ENCODE measurements at regions not wholly inside any gene's neighbourhood (a gene's known extent, or its start where the extent isn't known, plus 50 kb on each side); places are given as distances from the start of the nearest gene placed in this dataset.

DNA sequence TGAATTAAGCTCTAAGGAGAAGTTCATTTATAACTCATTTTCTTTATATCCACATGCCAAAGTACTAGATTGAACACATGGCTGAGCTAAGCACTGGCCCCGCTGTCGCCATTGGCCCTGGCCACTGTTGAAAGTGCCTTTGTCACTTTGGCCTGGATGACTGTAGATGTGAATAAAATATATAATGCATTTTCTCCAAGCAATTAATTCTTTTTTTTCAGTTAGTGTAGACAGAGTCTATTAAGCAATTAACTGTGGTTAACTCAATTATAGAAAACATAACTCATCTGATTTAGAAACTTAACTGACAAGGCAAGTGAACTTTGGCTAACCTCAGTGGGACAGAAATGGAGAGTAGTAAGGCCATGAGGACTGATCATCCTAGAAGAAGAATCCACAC is 965.6 kb downstream of the EFNB2 start:
- DNase-seq = no peak

- DNase-seq = no peak
Observed at GRCh38 chr13:105567951-105568525, 967.4 kb downstream of the EFNB2 start.

GRCh38 chr13:105565136-105565727 is 970.2 kb downstream of the EFNB2 start:
- no peak for DNase-seq

- no peak for DNase-seq
Observed at GRCh38 chr13:105552078-105552477, 983.4 kb downstream of the EFNB2 start.

GRCh38 chr13:105547851-105548250 is 987.6 kb downstream of the EFNB2 start:
- DNase-seq = no peak

DNA sequence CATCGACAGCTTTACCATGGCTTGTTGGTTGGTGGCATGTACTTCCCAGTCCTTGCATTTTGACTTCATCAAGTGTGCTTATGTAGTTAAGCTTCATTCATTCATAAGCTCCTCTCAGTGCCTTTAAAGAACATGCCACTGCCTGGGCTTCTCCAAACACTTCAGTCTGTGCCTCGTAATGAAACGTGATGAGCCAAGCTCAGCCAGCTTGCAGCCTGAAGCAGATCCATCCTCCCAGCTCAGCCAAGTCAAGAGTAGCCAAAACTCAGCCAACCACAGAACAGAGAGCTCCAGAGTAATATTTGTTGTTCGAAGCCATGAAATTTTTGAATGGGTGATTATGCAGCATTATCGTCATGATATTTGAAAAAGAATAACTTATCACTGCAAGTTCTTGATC is 989.7 kb downstream of the EFNB2 start:
- no peak for DNase-seq

DNA sequence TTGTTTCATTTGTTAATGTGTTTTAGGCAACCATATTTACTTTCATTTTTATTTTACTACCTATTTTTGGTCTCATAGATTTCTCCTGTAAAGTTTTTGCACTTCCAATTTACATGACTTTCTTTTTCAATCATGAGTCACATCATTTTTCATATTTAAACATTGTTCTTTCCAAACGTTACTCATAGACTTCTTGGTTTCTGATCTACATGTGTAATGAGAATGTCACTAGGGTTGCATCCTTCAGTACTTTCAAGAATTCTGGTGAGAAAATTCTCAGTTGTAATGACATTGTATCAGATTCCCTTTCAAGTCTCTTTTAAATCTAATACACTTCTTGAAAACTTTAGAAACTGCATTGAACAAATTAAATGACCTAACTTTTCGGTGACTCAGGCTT is 991.7 kb downstream of the EFNB2 start:
- DNase-seq = no peak

DNA sequence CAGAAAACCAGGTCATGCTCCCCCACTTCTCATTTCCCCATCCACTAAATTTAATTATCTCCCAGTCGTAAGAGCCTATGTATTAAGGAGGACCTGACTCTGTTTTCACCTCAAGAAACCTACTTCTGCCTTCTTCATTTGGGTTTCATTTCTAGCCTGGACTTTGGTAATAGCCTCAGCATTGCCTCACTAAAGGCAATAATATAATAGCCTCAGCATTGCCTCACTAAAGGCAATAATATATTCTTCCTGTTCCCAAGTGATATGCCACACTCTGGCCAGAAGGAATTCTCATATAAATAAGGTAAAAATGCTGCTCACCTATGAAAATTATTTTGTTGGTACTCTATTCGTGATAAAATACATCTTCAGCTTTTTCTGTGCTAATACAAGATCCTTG is 993.9 kb downstream of the EFNB2 start:
- no peak for DNase-seq

- no peak for DNase-seq
Observed at GRCh38 chr13:105538346-105538745, 997.1 kb downstream of the EFNB2 start.

GRCh38 chr13:105537113-105537512 is 998.3 kb downstream of the EFNB2 start:
- DNase-seq = no peak

DNA sequence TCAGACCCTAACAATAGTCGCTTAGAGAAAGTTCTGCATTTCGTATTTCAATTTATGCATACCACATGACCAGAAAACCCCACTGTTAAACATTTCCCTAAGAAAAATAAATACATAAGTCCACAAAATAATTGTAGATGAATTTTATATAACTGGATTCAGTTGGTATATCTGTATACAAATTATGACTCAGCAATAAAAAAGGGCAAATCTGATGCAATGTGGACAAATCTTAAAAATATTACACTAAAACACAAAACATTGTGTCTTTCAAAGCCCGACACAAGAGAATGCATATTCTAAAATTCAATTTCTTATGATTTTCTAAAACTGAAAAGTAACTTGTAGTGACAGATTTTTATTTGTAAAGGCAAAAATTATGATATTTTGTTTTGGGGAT is 1005.0 kb downstream of the EFNB2 start:
- DNase-seq = no peak

DNA sequence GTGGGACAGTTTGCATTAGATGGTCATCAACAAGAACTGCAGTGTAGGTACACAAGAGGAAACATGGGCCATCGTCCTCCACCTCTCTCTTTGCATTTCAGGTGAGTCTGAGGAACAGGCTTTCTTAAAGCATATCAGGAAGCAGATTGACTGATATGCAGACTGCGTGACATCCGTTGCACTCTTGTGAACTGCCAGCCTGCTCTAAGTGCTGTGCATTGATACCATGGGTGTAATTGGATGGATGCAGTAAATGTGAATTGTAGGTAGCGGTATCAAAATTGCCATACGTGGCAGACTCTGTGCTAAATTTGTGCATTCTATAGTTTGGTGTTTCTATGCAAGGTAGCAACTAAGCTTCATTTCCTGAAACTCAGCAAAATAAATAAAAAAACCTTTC is 1008.3 kb downstream of the EFNB2 start:
- DNase-seq = no peak

GRCh38 chr13:105519771-105520170 is 1015.7 kb downstream of the EFNB2 start:
- no peak for DNase-seq

GRCh38 chr13:105518086-105518485 is 1017.4 kb downstream of the EFNB2 start:
- DNase-seq = no peak

DNA sequence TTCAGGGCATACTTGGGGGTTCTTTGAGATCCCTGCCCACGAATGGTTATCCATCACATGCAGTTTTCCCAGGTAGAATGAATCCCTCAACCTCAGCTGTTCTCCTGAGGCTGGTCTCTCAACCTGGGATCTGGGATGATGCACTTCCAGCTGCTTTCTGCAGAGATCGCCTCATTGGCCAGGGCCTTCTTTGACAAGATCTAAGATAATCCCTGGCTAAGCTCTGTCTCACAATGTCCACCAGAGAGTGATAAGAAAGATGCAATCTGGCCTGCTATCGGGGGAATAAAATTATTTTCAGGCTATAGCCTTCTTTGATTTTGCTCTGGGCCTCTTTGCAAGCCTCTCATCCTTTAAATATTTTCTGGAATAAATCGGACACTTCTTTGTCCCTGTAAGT is 1021.1 kb downstream of the EFNB2 start:
- no peak for DNase-seq

DNA sequence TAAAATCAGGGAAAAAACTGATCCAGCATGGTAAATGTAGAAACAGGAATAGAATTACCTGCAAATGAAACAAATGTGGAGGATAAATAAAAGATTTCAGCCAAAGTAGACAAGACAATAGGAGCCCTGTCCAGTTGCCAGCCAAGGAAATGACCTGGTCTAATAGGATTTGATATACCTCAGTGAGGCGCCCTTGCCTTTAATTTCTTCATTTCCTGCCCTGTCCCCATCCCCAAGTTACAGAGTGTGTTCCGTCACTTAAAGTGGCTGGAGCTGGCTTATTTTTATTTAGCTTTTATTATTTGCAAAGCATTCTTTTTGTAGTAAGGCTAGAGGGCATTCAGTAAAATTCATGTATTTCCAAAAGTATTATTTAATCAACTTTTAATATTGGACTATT is 1022.0 kb downstream of the EFNB2 start:
- no peak for DNase-seq

DNA sequence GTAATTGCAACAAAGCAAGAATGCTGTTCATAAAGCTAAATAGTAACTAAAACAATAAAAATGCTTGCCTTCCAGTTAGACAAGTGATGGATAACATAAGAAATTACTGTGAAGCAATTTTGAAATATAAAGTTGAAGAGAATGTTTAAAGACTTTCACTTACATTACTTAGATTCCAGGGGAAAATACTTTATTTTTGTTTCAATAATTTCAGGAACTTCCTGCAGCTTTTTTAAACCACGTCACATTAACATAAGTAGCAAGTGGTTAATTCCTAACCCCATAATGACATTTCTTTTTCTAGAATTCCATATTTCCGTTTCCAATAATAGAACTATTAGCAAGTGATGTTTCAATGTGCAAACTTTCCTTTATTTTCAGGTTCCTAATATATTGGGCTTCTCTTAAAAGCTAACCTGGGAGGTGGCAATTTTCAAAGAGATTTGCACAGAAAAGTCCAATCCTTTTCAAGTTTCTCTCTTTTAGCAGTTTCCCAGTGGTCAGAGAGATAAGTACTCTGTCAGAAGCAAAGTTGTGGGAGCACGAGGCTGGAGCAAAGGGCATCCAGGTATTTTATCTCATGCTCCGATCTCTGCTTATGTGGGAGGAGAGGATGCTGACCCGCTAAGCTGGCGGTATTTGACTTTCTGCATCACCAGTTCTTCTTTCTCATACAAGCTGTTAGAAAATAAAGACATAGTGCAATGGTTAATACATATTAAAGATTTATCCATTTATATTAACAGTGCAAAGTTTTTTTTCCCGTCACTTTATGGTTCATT is 1025.3 kb downstream of the EFNB2 start:
- no peak for DNase-seq

GRCh38 chr13:105506463-105506862 is 1029.0 kb downstream of the EFNB2 start:
- no peak for DNase-seq

- DNase-seq = no peak
Observed at GRCh38 chr13:105502193-105502592, 1033.3 kb downstream of the EFNB2 start.

- DNase-seq = no peak
Observed at GRCh38 chr13:105497597-105497996, 1037.9 kb downstream of the EFNB2 start.

GRCh38 chr13:105492216-105492615 is 1043.2 kb downstream of the EFNB2 start:
- DNase-seq = no peak

DNA sequence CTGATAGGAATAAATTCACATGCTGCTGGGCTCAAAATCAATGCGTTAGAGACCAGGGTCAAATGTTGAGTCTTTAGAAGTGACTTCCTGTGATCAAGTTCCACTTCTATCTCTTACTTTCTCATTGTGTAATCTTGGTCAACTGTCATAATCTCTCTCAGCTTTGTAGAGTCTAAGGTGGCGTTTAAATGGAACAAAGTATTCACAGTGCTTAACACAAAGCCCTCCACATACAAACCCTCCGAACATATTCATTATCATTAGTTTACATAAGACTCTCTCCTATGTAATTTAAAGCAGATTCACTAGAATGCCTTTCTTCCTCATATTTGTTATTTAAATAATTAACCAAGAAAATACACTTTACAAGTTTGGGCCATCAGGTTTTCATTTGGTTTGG is 1044.1 kb downstream of the EFNB2 start:
- DNase-seq = no peak

- DNase-seq = no peak
Observed at GRCh38 chr13:105485081-105485480, 1050.4 kb downstream of the EFNB2 start.

DNA sequence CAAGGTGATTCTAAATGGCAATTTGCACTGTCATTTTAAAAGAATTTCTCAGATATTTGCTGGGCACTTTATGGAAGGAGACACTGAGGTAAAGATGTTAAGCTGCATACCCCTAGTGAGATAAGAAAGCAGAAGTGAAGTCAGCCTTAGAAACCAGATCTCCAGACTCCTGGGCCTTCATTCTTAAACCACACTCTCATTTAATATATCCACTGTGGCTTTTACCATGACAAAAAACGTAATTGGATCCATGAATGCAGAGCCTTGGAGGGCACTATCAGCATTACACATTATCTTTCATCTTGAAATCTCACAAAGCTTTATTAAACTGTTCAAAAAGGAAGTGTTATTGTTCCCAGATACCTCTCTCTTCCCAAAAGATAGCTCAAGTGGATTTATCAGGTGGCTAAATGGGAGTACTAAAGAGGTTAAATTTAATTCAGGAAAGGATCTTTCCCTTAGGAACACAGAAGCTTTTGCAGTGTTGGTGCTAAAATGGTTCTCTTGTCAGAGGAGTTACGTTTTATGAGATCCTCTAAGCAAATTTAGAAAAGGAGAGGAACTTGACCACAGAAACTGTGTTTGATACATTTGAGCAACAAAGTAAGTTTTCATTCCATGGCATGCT is 1060.4 kb downstream of the EFNB2 start:
- DNase-seq = no peak

Data from NCI-H2029 (cell line).